Activated CD4-positive, CD25-positive, alpha-beta regulatory T cell treated with anti-CD3 and anti-CD28 coated beads, Interleukin-2, amount 50 U/mL, for 72 hours (primary cell): ENCODE measurements at regions not wholly inside any gene's neighbourhood (a gene's known extent, or its start where the extent isn't known, plus 50 kb on each side); places are given as distances from the start of the nearest gene placed in this dataset.
"Not testable (repeated sequence)": the region's sequence is repeated elsewhere in the genome, so short reads cannot be mapped to it uniquely, and the experiment has no call there.

Experiments
- DNase-seq: peaks from one replicate; pipeline ENCODE4 v3.0.0; 2021

GRCh38 chr3:28575746-28576613, 227.4 kb upstream of the AZI2 start:
- DNase-seq = no peak

GRCh38 chr3:28576614-28577200, 228.1 kb upstream of the AZI2 start:
- no peak for DNase-seq

GRCh38 chr3:28577941-28578500, 229.4 kb upstream of the AZI2 start:
- no peak for DNase-seq

- DNase-seq = no peak
These were observed 237.7 kb upstream of the AZI2 start for GRCh38 chr3:28586325-28586724.

GRCh38 chr3:28587723-28588122, 239.1 kb upstream of the AZI2 start:
- DNase-seq = no peak

- DNase-seq = no peak
These were observed 241.6 kb upstream of the AZI2 start for GRCh38 chr3:28590216-28590615.

GRCh38 chr3:28590860-28591259, 242.2 kb upstream of the AZI2 start:
- DNase-seq = no peak

GRCh38 chr3:28595372-28595771, 246.7 kb upstream of the AZI2 start:
- DNase-seq = no peak

GRCh38 chr3:28597452-28597851, 248.8 kb upstream of the AZI2 start:
- DNase-seq = no peak

- DNase-seq = no peak
These were observed 249.5 kb upstream of the AZI2 start for GRCh38 chr3:28598165-28598564.

GRCh38 chr3:28601291-28601690, 252.7 kb upstream of the AZI2 start:
- no peak for DNase-seq

- no peak for DNase-seq
These were observed 257.7 kb upstream of the AZI2 start for GRCh38 chr3:28606283-28606682.

- no peak for DNase-seq
These were observed 263.6 kb upstream of the AZI2 start for GRCh38 chr3:28612232-28612631.

- no peak for DNase-seq
These were observed 265.0 kb upstream of the AZI2 start for GRCh38 chr3:28613511-28614106.

GRCh38 chr3:28615071-28615470, 266.4 kb upstream of the AZI2 start:
- no peak for DNase-seq

GRCh38 chr3:28615971-28616370, 267.3 kb upstream of the AZI2 start:
- DNase-seq = no peak

GRCh38 chr3:28617821-28618220, 269.2 kb upstream of the AZI2 start:
- no peak for DNase-seq

- no peak for DNase-seq
These were observed 274.5 kb upstream of the AZI2 start for GRCh38 chr3:28623106-28623505.

GRCh38 chr3:28624084-28624483, 275.5 kb upstream of the AZI2 start:
- no peak for DNase-seq

- not testable (repeated sequence) for DNase-seq
These were observed 279.2 kb upstream of the AZI2 start for GRCh38 chr3:28627843-28628242.

GRCh38 chr3:28634019-28634418, 285.4 kb upstream of the AZI2 start:
- DNase-seq = no peak

- no peak for DNase-seq
These were observed 289.1 kb upstream of the AZI2 start for GRCh38 chr3:28637742-28638141.

GRCh38 chr3:28645149-28645548, 296.5 kb upstream of the AZI2 start:
- no peak for DNase-seq

- no peak for DNase-seq
These were observed 297.8 kb upstream of the AZI2 start for GRCh38 chr3:28646435-28646834.
